OCI-LY1 (cell line): ENCODE measurements at regions not wholly inside any gene's neighbourhood (a gene's known extent, or its start where the extent isn't known, plus 50 kb on each side); places are given as distances from the start of the nearest gene placed in this dataset.

Experiments used
- H2AFZ ChIP-seq: fragments of 200-600 bp; sonication (generic), shearing (Covaris generic); 2 replicates; pipeline ENCODE4 v1.6.0; 2014; ENCODE audit warnings: antibody characterized with exemption, mild to moderate bottlenecking, low read length
- H3F3A ChIP-seq: fragments of 200-600 bp; sonication (generic), shearing (Covaris generic); 2 replicates; pipeline ENCODE4 v1.6.0; 2014; ENCODE audit warnings: mild to moderate bottlenecking, antibody characterized with exemption, low read length, moderate library complexity; ENCODE audit not compliant: insufficient read depth
- H3K27ac ChIP-seq: fragments of 200-600 bp; sonication (generic); 2 replicates; pipeline ENCODE4 v1.5.1; 2014; ENCODE audit warnings: low read length, mixed run types, mild to moderate bottlenecking, low read depth; ENCODE audit not compliant: poor library complexity, severe bottlenecking
- H3K27me3 ChIP-seq: fragments of 200-600 bp; sonication (generic); 2 replicates; pipeline ENCODE4 v1.6.0; 2014; ENCODE audit warnings: antibody characterized with exemption, mild to moderate bottlenecking, low read length, moderate library complexity; ENCODE audit not compliant: insufficient read depth
- H3K36me3 ChIP-seq: fragments of 200-600 bp; sonication (generic); 2 replicates; pipeline ENCODE4 v1.6.1; 2014; ENCODE audit warnings: mild to moderate bottlenecking, antibody characterized with exemption, low read length, moderate library complexity, mixed read lengths; ENCODE audit not compliant: insufficient read depth
- H3K4me1 ChIP-seq: fragments of 200-600 bp; sonication (generic); 2 replicates; pipeline ENCODE4 v1.5.1; 2014; ENCODE audit warnings: mild to moderate bottlenecking, low read length, moderate library complexity; ENCODE audit not compliant: insufficient read depth, severe bottlenecking
- H3K4me2 ChIP-seq: fragments of 200-600 bp; sonication (generic), shearing (Covaris generic); 2 replicates; pipeline ENCODE4 v1.6.1; 2014; ENCODE audit warnings: low read length
- H3K4me3 ChIP-seq: fragments of 200-600 bp; sonication (generic); 2 replicates; pipeline ENCODE4 v1.5.1; 2014; ENCODE audit warnings: low read length, low read depth, mild to moderate bottlenecking, mixed read lengths; ENCODE audit not compliant: poor library complexity, severe bottlenecking
- H3K79me2 ChIP-seq: fragments of 200-600 bp; shearing (Covaris generic); 2 replicates; pipeline ENCODE4 v1.6.1; 2016; ENCODE audit warnings: mixed run types, low read length, mixed read lengths; ENCODE audit not compliant: insufficient read depth
- H3K9ac ChIP-seq: fragments of 200-600 bp; sonication (generic), shearing (Covaris generic); 2 replicates; pipeline ENCODE4 v1.6.1; 2014; ENCODE audit warnings: mild to moderate bottlenecking, low read length, mixed read lengths
- H3K9me2 ChIP-seq: fragments of 200-600 bp; sonication (generic), shearing (Covaris generic); 2 replicates; pipeline ENCODE4 v1.6.1; 2014; ENCODE audit warnings: low read depth, mild to moderate bottlenecking, low read length, mixed read lengths
- H3K9me3 ChIP-seq: fragments of 200-600 bp; shearing (Covaris generic); 2 replicates; pipeline ENCODE4 v1.6.1; 2014; ENCODE audit warnings: low read length, mixed read lengths
- H4K20me1 ChIP-seq: fragments of 200-600 bp; sonication (generic), shearing (Covaris generic); 2 replicates; pipeline ENCODE4 v1.6.0; 2016; ENCODE audit warnings: mild to moderate bottlenecking, low read length; ENCODE audit not compliant: insufficient read depth
- CTCF ChIP-seq: fragments of 200-600 bp; sonication (generic), shearing (Covaris generic); IDR thresholded peaks from 2 replicates; pipeline ENCODE4 v1.5.1; 2017; ENCODE audit warnings: mild to moderate bottlenecking, antibody characterized with exemption, low read length, moderate library complexity, mixed read lengths
- EZH2 ChIP-seq: fragments of 200-600 bp; sonication (generic), shearing (Covaris generic); IDR thresholded peaks from 2 replicates; pipeline ENCODE4 v1.8.0; 2017; ENCODE audit warnings: borderline replicate concordance, mixed run types, mild to moderate bottlenecking, antibody characterized with exemption, low read length, moderate library complexity, mixed read lengths

DNA sequence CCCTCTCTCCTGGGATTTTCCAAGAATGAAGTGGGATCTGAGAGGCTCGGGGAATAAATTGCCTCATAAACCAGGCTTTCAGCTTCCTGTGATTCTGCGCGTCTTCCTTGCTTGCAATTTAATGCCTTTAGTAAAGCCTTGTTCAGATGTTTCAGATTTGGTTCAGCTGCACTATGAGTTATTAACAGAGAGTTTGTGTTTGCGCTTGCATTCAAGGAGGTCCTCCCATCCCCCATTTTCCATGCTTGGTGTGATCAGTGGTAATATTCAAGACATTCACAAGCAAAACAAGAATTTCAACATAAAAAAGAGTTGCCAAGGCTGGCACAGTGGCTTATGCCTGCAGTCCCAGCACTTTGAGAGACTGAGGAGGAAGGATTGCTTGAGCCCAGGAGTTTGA lies 1068.9 kb downstream of the TYW1 start:
- H3K27ac ChIP-seq = no peak overlapping the region
- H3K27me3 ChIP-seq = no peaks in the 10 kb centered on the region
- no peaks in the 10 kb centered on the region for H3K4me1 ChIP-seq
- H3K36me3 ChIP-seq = no peaks in the 10 kb centered on the region
- no peak overlapping the region for H3K9ac ChIP-seq
- no peaks in the 10 kb centered on the region for H3F3A ChIP-seq
- H3K4me2 ChIP-seq = no peak overlapping the region
- no peaks in the 10 kb centered on the region for H3K79me2 ChIP-seq
- no peaks in the 10 kb centered on the region for H3K9me3 ChIP-seq
- H4K20me1 ChIP-seq = no peaks in the 10 kb centered on the region
- no peak overlapping the region for H3K4me3 ChIP-seq
- no peak for TF ChIP-seq CTCF
- H3K9me2 ChIP-seq = no peaks in the 10 kb centered on the region
- H2AFZ ChIP-seq = no peak overlapping the region

DNA sequence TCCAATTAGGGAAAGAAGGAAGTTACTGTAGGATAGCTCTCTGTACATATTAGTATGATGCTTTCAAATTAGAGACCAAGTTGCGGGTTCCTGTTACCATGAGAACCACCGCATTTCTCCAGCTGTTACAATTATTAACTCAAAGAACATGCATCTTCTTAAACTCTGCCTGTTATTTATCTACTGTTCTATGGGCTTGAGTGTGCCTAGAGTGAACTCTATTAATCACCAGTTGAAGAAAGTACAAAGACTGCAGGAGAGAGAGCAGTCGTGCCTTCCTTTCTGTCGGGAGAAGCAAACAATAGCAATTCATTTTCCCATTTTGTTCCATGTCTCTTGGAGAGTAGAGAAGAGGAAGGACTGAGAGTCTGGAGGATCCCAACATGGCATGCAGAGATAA lies 1071.2 kb downstream of the TYW1 start:
- Histone ChIP-seq H3K27ac (no peak overlapping the region), H3K9me3 (no peaks in the 10 kb centered on the region), H3K79me2 (no peaks in the 10 kb centered on the region), H3K9ac (no peak overlapping the region), H2AFZ (no peak overlapping the region), H3K27me3 (no peaks in the 10 kb centered on the region), H3K9me2 (no peaks in the 10 kb centered on the region), H3F3A (no peaks in the 10 kb centered on the region), H3K4me3 (no peak overlapping the region), H3K4me1 (no peaks in the 10 kb centered on the region), H4K20me1 (no peaks in the 10 kb centered on the region), H3K4me2 (no peak overlapping the region), H3K36me3 (no peaks in the 10 kb centered on the region)
- no peak for TF ChIP-seq CTCF
- TF ChIP-seq EZH2 = no peak

GRCh38 chr7:68070992-68071391 lies 1074.4 kb downstream of the TYW1 start:
- H3K36me3 ChIP-seq = no peaks in the 10 kb centered on the region
- no peaks in the 10 kb centered on the region for H3K9me3 ChIP-seq
- no peak overlapping the region for H3K4me3 ChIP-seq
- no peaks in the 10 kb centered on the region for H3F3A ChIP-seq
- H3K79me2 ChIP-seq = no peaks in the 10 kb centered on the region
- H3K4me1 ChIP-seq = no peaks in the 10 kb centered on the region
- no peaks in the 10 kb centered on the region for H4K20me1 ChIP-seq
- no peaks in the 10 kb centered on the region for H3K27me3 ChIP-seq
- TF ChIP-seq EZH2 = no peak
- TF ChIP-seq CTCF = no peak
- H3K4me2 ChIP-seq = no peak overlapping the region
- H2AFZ ChIP-seq = no peak overlapping the region
- no peak overlapping the region for H3K27ac ChIP-seq
- no peaks in the 10 kb centered on the region for H3K9me2 ChIP-seq
- H3K9ac ChIP-seq = no peak overlapping the region
